CD4-positive, alpha-beta T cell (primary cell): ENCODE measurements at regions not wholly inside any gene's neighbourhood (a gene's known extent, or its start where the extent isn't known, plus 50 kb on each side); places are given as distances from the start of the nearest gene placed in this dataset.

ENCODE experiments used
- ATAC-seq: fragments of 200-7000 bp; cut with Tn5 transposase; one replicate; pipeline ENCODE4 v1.10.0; 2022; ENCODE audit warnings: mild to moderate bottlenecking; ENCODE audit not compliant: poor library complexity
- CTCF ChIA-PET: fragments of 350-600 bp; sonication (Branson Sonifier 250); formaldehyde crosslinking; loops from one replicate; lab custom pipeline; 2021; ENCODE audit warnings: antibody characterized with exemption, inconsistent platforms; lab: Charles Lee
- POLR2A ChIA-PET: fragments of 350-600 bp; sonication (Branson Sonifier 250); formaldehyde crosslinking; loops from one replicate; lab custom pipeline; 2021; ENCODE audit warnings: antibody characterized with exemption, inconsistent platforms; lab: Charles Lee
- DNase-seq, 14 experiments: peaks; one replicate each; pipeline ENCODE4 v3.0.0-alpha.2; 2013 to 2020; ENCODE audit warnings: mixed read lengths in 2 of 14
- H3K27ac ChIP-seq, 2 donors: one replicate each; pipeline versions ENCODE4 v1.5.1 to v1.7.0; 2013; ENCODE audit warnings: low read length in 2 of 2, low read depth in 1 of 2, mild to moderate bottlenecking in 1 of 2
- H3K27me3 ChIP-seq, 2 experiments: 1 replicate in 1 of 2; 2 replicates in 1 of 2; pipeline versions ENCODE4 v1.6.1 to v1.7.0; 2013; ENCODE audit warnings: low read length in 2 of 2, control low read depth in 1 of 2, mild to moderate bottlenecking in 1 of 2, moderate library complexity in 1 of 2; ENCODE audit not compliant: insufficient read depth in 2 of 2, control insufficient read depth in 1 of 2
- H3K36me3 ChIP-seq: one replicate; pipeline ENCODE4 v1.6.1; 2013; ENCODE audit warnings: low read length, control low read depth; ENCODE audit not compliant: insufficient read depth
- H3K4me1 ChIP-seq: one replicate; pipeline ENCODE4 v1.6.1; 2013; ENCODE audit warnings: low read length, control low read depth; ENCODE audit not compliant: insufficient read depth
- H3K4me3 ChIP-seq: one replicate; pipeline ENCODE4 v1.5.1; 2013; ENCODE audit warnings: mild to moderate bottlenecking, low read length, moderate library complexity
- H3K9me3 ChIP-seq, 2 experiments: 1 replicate in 1 of 2; 2 replicates in 1 of 2; pipeline versions ENCODE4 v1.6.1 to v1.7.0; 2013; ENCODE audit warnings: low read length in 2 of 2, mild to moderate bottlenecking in 2 of 2, control low read depth in 1 of 2, moderate library complexity in 1 of 2; ENCODE audit not compliant: control insufficient read depth in 1 of 2, insufficient read depth in 1 of 2
- H3K27ac Mint-ChIP-seq: one replicate; pipeline ENCODE4 v1.8.0; 2020; ENCODE audit warnings: mixed read lengths
- H3K27me3 Mint-ChIP-seq: one replicate; pipeline ENCODE4 v1.8.0; 2021; ENCODE audit warnings: mixed read lengths
- H3K36me3 Mint-ChIP-seq: one replicate; pipeline ENCODE4 v1.8.0; 2021; ENCODE audit warnings: low read depth, mixed read lengths
- H3K4me1 Mint-ChIP-seq: one replicate; pipeline ENCODE4 v1.8.0; 2021; ENCODE audit warnings: low read depth, mixed read lengths
- H3K4me3 Mint-ChIP-seq: one replicate; pipeline ENCODE4 v1.8.0; 2020; ENCODE audit warnings: mild to moderate bottlenecking, mixed read lengths
- H3K9me3 Mint-ChIP-seq: one replicate; pipeline ENCODE4 v1.8.0; 2020; ENCODE audit warnings: mixed read lengths
- intact Hi-C, 2 experiments: fragments of 100-400 bp; cut with DNase I in 1 of 2; cut with micrococcal nuclease in 1 of 2; formaldehyde crosslinking; loops; one replicate each; pipeline versions ENCODE4 v1.15.1 to v1.9.0; 2023 to 2025; cut with DNase I, micrococcal nuclease
- TF ChIP-seq, protein P1 (sequence below): fragments of 200-600 bp; IDR thresholded peaks from one replicate; pipeline ENCODE4 v1.8.0; 2022; ENCODE audit warnings: antibody characterized with exemption, mild to moderate bottlenecking

DNA sequence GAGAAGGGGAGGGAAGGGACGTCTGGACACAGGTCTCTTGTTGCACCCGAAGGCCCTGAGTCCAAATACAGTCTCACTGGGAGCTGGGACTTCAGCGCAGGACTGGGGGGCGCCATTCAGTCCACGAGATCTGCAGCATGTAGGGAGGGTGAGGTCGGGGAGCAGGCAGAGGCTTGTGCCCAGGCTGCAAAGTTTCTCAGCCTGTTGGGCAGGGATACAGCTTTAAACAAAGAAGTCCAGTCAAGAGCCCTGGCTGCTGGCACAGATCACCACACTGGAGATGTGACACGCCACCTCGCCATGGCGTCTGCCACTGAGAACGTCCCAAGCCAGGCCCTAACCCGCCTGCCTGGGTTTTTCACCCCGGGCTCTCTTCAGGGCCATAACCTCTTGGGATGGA is 256.6 kb downstream of the DLL1 start:
- POLR2A ChIA-PET: no interaction called here
- intact Hi-C loops: no loop called here
- peaks cover 6% of the 10 kb centered on the region for H3K9me3 Mint-ChIP-seq
- DNase-seq (peak in 1 of 14 experiments; percentile 20), ATAC-seq (no peak)
- Histone ChIP-seq H3K27me3 (peaks cover 0 to under 1% of the 10 kb centered on the region in 2 experiments), H3K4me3 (no peak overlapping the region), H3K9me3 (peaks cover 5 to 32% of the 10 kb centered on the region in 2 experiments), H3K36me3 (no peaks in the 10 kb centered on the region), H3K27ac (no peak overlapping the region), H3K4me1 (no peaks in the 10 kb centered on the region)
- CTCF ChIA-PET: no interaction called here
- H3K36me3 Mint-ChIP-seq: no peaks in the 10 kb centered on the region
- TF ChIP-seq, protein P1, sequence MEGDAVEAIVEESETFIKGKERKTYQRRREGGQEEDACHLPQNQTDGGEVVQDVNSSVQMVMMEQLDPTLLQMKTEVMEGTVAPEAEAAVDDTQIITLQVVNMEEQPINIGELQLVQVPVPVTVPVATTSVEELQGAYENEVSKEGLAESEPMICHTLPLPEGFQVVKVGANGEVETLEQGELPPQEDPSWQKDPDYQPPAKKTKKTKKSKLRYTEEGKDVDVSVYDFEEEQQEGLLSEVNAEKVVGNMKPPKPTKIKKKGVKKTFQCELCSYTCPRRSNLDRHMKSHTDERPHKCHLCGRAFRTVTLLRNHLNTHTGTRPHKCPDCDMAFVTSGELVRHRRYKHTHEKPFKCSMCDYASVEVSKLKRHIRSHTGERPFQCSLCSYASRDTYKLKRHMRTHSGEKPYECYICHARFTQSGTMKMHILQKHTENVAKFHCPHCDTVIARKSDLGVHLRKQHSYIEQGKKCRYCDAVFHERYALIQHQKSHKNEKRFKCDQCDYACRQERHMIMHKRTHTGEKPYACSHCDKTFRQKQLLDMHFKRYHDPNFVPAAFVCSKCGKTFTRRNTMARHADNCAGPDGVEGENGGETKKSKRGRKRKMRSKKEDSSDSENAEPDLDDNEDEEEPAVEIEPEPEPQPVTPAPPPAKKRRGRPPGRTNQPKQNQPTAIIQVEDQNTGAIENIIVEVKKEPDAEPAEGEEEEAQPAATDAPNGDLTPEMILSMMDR: no peak
- no peaks in the 10 kb centered on the region for H3K27me3 Mint-ChIP-seq
- no peaks in the 10 kb centered on the region for H3K4me1 Mint-ChIP-seq
- H3K4me3 Mint-ChIP-seq: no peak overlapping the region
- no peak overlapping the region for H3K27ac Mint-ChIP-seq

- Histone ChIP-seq H3K27me3 (no peaks in the 10 kb centered on the region), H3K4me3 (no peak overlapping the region), H3K36me3 (no peaks in the 10 kb centered on the region), H3K4me1 (no peaks in the 10 kb centered on the region), H3K27ac (no peak overlapping the region), H3K9me3 (peaks cover 5 to 32% of the 10 kb centered on the region in 2 experiments)
- no peaks in the 10 kb centered on the region for H3K27me3 Mint-ChIP-seq
- peaks cover 6% of the 10 kb centered on the region for H3K9me3 Mint-ChIP-seq
- ChIA-PET POLR2A (no interaction called here), CTCF (no interaction called here)
- DNase-seq: no peak
- no peaks in the 10 kb centered on the region for H3K36me3 Mint-ChIP-seq
- no peak overlapping the region for H3K27ac Mint-ChIP-seq
- H3K4me3 Mint-ChIP-seq: no peak overlapping the region
- no peaks in the 10 kb centered on the region for H3K4me1 Mint-ChIP-seq
- TF ChIP-seq, protein P1: no peak
- intact Hi-C loops: no loop called here
- ATAC-seq: no peak
Measured at GRCh38 chr6:170033666-170034065, 257.2 kb downstream of the DLL1 start.

DNA sequence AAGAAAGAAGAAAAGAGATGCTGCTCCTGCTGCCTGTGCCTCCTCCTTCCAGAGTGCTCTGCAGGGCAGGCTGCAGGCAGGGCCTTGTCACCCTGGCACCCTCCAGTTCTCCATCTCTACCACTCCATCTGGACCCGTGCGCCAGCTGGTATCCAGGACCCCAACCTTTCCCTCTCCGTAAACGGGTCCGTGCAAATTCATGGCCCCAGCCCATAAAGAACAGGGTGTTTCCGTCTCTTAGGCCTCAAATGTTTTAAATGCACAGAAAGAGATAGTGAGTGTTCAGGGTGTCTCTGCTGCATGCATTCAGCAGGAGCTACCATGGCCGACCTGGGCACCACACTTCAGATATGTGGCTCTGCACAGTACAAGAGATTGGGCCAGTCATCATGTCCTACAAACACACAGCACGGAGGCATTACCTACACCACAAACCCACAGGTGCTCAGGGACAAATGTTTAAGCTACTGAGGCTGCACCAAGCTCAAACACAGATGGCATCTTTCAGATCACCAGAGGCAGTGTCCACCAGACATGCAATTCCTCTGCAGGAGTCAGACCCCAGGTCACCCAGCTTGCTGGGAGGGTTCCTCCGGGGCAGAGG is 258.1 kb downstream of the DLL1 start:
- no peak overlapping the region for H3K27ac ChIP-seq
- no peak overlapping the region for H3K4me3 Mint-ChIP-seq
- no peaks in the 10 kb centered on the region for H3K36me3 Mint-ChIP-seq
- no peak overlapping the region for H3K4me3 ChIP-seq
- H3K27me3 Mint-ChIP-seq: no peaks in the 10 kb centered on the region
- intact Hi-C loops: no loop called here
- H3K9me3 Mint-ChIP-seq: peaks cover 6% of the 10 kb centered on the region
- no peaks in the 10 kb centered on the region for H3K4me1 ChIP-seq
- CTCF ChIA-PET: no interaction called here
- ATAC-seq: no peak
- peaks cover 5 to 29% of the 10 kb centered on the region in 2 experiments for H3K9me3 ChIP-seq
- no peaks in the 10 kb centered on the region for H3K36me3 ChIP-seq
- DNase-seq: peak in 1 of 14 experiments; percentile 19
- H3K27me3 ChIP-seq: no peaks in the 10 kb centered on the region
- H3K4me1 Mint-ChIP-seq: no peaks in the 10 kb centered on the region
- POLR2A ChIA-PET: no interaction called here
- TF ChIP-seq, protein P1: no peak
- no peak overlapping the region for H3K27ac Mint-ChIP-seq
